Anterior cingulate cortex (tissue), 58 donors: ENCODE measurements at regions not wholly inside any gene's neighbourhood (a gene's known extent, or its start where the extent isn't known, plus 50 kb on each side); places are given as distances from the start of the nearest gene placed in this dataset.
A peak's percentile ranks its signal among the peaks of the same experiment; 100 is the strongest.
"Not testable (repeated sequence)": the region's sequence is repeated elsewhere in the genome, so short reads cannot be mapped to it uniquely, and the experiment has no call there.

Source experiments
- DNase-seq, 58 donors: peaks; one replicate each; lab custom pipeline; 2025; lab: John Stamatoyannopoulos, UW

DNA sequence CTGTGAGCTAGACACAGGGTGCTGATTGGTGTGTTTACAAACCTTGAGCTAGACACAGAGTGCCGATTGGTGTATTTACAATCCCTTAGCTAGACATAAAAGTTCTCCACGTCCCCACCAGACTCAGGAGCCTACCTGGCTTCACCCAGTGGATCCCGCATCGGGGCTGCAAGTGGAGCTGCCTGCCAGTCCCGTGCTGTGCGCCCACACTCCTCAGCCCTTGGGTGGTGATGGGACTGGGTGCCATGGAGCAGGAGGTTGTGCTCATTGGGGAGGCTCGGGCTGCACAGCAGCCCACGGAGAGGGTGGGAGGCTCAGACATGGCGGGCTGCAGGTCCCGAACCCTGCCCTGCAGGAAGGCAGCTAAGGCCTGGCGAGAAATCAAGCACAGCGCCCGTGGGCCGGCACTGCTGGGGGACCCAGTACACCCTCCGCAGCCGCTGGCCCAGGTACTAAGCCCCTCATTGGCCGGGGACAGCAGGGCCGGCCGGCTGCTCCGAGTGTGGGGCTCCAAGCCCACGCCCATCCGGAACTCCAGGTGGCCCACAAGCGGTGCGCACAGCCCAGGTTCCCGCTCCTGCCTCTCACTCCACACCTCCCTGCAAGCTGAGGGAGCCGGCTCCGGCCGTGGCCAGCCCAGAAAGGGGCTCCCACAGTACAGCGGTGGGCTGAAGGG lies 158.6 kb downstream of the SPIN4 start:
- not testable (repeated sequence) for DNase-seq

DNA sequence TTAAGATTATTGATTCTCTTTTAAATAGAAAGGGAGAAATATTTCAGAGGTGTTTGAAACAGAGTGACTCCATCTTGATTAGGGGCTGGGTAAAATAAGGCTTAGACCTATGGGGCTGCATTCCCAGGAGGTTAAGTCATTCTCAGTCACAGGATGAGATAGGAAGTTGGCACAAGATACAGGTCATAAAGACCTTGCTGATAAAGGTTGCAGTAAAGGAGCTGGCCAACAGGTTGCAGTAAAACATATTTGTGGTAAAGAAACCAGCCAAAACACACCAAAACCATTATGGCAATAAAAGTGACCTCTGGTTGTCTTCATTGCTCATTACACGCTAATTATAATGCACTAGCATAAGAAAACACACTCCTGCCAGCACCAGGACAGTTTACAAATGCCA lies 165.0 kb downstream of the SPIN4 start:
- DNase-seq: no peak

DNA sequence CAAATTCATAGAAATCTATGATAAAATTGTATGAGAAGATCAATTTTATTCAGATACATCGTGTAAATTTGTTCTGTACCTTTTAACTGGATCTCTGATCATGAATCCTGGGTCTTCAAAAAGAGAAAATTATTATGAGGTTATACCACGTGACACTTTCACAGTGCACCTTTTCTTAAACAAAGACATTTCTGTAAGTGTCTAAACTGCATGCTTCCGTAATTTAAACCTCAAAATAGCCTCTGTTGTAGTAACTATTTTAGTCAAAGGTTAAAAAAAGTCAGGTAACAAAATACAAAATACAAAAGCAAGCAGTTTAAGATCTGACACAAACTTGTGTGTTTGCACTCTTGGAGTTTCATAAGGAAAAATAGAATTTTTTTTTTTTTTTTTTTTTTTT lies 171.3 kb downstream of the SPIN4 start:
- not testable (repeated sequence) for DNase-seq

DNA sequence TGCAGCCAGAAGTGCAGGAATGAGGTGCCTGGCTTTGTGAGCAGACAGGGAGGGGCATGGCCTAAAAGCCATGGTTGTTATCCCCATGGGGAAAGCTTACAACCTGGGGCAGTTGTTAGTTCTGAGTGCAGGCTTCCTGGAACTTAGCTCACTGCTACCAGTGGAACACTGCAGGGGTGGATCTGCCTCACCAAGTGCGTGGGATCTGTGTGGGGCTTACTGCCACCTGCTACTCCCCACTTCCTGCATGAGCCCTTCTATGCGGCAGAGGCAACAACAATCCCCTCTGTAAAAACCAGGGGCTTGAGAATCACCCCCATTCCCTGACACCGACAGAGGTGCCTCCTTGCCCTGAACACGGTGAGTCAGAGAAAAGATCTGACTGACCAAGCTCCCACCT lies 174.6 kb downstream of the SPIN4 start:
- not testable (repeated sequence) for DNase-seq

GRCh38 chrX:63173841-63174718 lies 177.1 kb downstream of the SPIN4 start:
- not testable (repeated sequence) for DNase-seq

- DNase-seq: not testable (repeated sequence)
Observed at GRCh38 chrX:63169416-63169815, 181.7 kb downstream of the SPIN4 start.

- not testable (repeated sequence) for DNase-seq
Observed at GRCh38 chrX:63168949-63169348, 182.2 kb downstream of the SPIN4 start.

DNA sequence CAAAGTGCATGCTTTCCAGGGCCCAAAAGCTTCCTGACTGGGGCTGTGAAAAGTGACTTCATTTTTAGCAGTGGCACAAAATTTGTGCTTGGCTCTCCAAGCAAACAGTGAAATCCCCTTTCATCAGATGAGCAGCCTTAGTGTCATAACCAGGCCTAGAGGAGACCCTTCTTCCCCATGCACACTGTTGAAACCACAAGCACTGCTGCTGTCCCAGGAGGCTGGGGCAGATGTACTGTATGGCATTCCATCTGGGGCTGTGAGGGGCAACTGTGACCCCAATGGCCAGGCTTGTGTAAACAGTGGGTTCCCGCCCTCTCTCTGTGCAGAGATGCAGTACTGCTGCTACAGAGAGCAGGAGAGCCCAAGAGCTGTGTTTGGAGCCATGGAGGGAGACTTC lies 184.1 kb downstream of the SPIN4 start:
- DNase-seq: not testable (repeated sequence)

DNA sequence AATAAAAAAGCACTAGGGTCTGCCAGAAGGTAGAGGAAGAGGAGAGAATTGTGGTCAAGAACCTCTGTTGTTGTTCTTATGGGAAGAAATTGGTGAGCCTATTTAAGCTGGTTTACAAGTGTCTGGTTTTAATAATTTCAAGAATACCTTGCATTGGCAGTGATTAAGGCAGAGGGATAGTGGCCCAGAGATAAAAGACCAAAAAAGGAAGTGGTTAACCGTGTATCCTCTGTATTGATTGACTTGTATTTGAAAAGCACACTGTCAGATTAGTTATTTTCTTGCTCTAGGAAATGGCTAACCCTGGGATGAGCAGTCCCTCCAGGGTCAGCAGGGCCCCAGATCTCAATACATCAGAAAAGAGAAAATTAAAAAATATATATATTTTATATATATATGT lies 190.1 kb downstream of the SPIN4 start:
- DNase-seq: not testable (repeated sequence)

DNA sequence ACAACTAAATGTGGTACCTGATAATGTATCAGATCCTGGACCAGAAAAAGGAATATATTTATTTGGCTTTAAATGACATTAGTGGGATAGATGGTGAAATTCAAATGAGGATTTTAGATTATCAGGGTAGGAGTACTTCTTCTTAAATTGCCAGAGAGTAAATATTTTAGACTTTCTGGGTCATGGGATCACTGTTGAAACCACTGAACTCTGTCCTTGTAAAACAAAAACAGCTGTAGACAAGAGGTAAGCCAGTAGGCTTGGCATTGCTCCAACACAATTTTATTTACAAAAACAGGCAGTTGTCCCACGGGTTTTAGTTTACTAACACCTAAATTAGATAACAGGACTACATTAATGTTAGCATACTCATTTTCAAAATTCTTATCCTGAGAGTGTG lies 190.8 kb downstream of the SPIN4 start:
- DNase-seq: not testable (repeated sequence)

- DNase-seq: not testable (repeated sequence)
Observed at GRCh38 chrX:63145526-63145925, 205.6 kb downstream of the SPIN4 start.

- DNase-seq: not testable (repeated sequence)
Observed at GRCh38 chrX:63142588-63142987, 208.5 kb downstream of the SPIN4 start.

GRCh38 chrX:63135859-63136258 lies 215.3 kb downstream of the SPIN4 start:
- not testable (repeated sequence) for DNase-seq

GRCh38 chrX:63128509-63128908 lies 222.6 kb downstream of the SPIN4 start:
- peak in 5 of 58 donors; percentile 0 to 1 (median 0) for DNase-seq

DNA sequence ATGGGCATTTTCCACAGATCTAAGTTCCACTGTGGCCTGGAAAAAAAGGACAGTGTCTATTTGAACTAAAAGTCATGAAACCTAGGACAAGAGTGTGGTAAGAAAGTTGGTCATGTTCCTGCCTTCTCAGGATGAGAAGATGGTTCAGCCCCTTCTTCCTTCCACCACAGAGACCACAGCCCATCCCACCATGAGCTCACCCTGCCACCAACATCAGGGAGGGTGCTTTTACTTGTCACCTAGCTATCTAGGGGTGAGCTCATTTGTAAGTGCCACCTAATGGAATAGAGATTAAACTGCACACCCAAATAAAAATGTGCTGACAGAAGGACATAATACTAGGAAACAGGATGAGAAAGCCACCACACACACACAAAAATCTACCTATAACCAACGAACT lies 235.9 kb downstream of the SPIN4 start:
- DNase-seq: no peak

DNA sequence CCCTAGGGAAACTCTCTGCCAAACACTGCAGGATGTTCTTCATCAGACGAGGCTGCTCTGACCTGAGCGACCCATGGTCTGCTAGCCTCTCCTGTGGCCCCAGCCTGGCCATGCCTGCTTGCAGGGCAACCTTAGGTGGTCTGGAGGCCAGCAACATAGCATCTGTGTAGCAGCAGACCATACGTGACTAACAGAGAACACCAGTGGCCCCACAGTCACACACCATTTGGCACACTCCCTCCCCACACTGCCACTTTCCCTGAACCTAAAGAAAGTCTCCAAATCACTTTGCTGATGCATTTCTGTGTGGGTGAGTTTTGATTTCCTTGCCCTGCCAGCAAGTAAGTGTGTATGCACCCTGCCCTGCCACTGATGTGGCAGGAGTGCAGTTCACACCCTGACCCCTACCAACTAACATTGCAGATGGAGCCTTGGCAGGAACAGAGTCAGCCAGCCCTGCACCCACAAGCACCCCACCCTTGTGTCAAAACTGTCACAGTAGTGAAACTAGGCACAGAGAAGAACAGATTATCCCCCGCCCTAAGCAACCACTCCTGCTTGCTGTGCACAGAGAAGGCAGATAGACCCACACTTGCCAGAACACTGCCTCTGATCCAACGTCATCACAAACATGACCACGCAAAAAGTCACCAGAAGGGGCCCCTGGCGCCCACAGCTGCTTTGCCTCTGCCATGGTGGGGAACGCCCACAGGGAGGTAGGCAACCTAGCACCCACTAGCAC lies 249.1 kb downstream of the SPIN4 start:
- no peak for DNase-seq

- DNase-seq: no peak
Observed at GRCh38 chrX:63058204-63058603, 292.9 kb downstream of the SPIN4 start.

- no peak for DNase-seq
Observed at GRCh38 chrX:63050225-63050624, 300.9 kb downstream of the SPIN4 start.

GRCh38 chrX:63032811-63033210 lies 318.3 kb downstream of the SPIN4 start:
- DNase-seq: no peak

DNA sequence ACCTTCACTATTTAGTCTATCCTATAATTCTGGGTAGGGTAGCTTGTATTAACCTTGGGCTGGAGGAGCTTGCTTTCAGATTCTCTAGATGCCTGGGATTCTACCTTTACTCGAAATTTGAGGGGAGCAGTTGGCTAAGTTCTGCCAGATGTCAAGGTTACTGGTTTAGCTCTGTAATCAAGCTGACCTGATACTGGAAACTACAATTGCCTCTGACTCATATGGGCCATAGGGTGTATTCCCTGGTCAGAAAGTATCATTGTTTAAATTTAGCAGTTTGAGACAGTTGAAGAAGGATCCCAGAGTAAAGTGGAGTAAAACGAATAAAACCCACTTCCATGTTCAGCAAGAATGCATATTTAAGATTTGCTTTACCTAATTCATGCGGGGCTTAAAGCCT lies 337.6 kb downstream of the SPIN4 start:
- no peak for DNase-seq

GRCh38 chrX:63012574-63012973 lies 338.6 kb downstream of the SPIN4 start:
- DNase-seq: no peak
